Gastroesophageal sphincter (tissue), 4 donors: ENCODE measurements at regions not wholly inside any gene's neighbourhood (a gene's known extent, or its start where the extent isn't known, plus 50 kb on each side); places are given as distances from the start of the nearest gene placed in this dataset.

Experiments
- ATAC-seq: fragments of 150-250 bp; one replicate; pipeline ENCODE4 v1.9.1; 2016; ENCODE audit warnings: mild to moderate bottlenecking, moderate library complexity
- H3K27ac ChIP-seq, 4 donors: fragments of 200-600 bp; sonication (generic) in 3 of 4; 1 replicate in 3 of 4; 2 replicates in 1 of 4; pipeline ENCODE4 v1.5.1; 2016 to 2019
- H3K27me3 ChIP-seq: fragments of 200-600 bp; sonication (generic); one replicate; pipeline ENCODE4 v1.5.1; 2019
- H3K36me3 ChIP-seq, 2 donors: fragments of 200-600 bp; sonication (generic); one replicate each; pipeline ENCODE4 v1.5.1; 2019; ENCODE audit warnings: control low read depth in 1 of 2
- H3K4me1 ChIP-seq, 3 donors: fragments of 200-600 bp; sonication (generic); 1 replicate in 2 of 3; 2 replicates in 1 of 3; pipeline ENCODE4 v1.5.1; 2016 to 2019; ENCODE audit warnings: control low read depth in 2 of 3
- H3K4me3 ChIP-seq, 2 donors: fragments of 200-600 bp; sonication (generic); one replicate each; pipeline ENCODE4 v1.5.1; 2019; ENCODE audit warnings: mild to moderate bottlenecking in 1 of 2, moderate library complexity in 1 of 2
- H3K9me3 ChIP-seq, 3 donors: fragments of 200-600 bp; sonication (generic); one replicate each; pipeline ENCODE4 v1.5.1; 2017 to 2019; ENCODE audit warnings: control low read depth in 2 of 3
- CTCF ChIP-seq, 4 experiments: fragments of 200-600 bp in 2 of 4; fragments of 450-650 bp in 2 of 4; sonication (generic) in 1 of 4; IDR thresholded peaks; one replicate each; pipeline ENCODE4 v1.5.1; 2017 to 2019; ENCODE audit warnings: antibody characterized with exemption in 4 of 4, mild to moderate bottlenecking in 2 of 4, moderate library complexity in 2 of 4
- EP300 ChIP-seq: sonication (generic); formaldehyde crosslinking; IDR thresholded peaks from one replicate; pipeline ENCODE4 v1.6.1; 2017; ENCODE audit warnings: antibody characterized with exemption, mild to moderate bottlenecking
- POLR2A ChIP-seq, 2 donors: fragments of 450-650 bp; IDR thresholded peaks; one replicate each; pipeline ENCODE4 v1.6.1; 2017; ENCODE audit warnings: antibody characterized with exemption in 2 of 2, mild to moderate bottlenecking in 2 of 2, moderate library complexity in 1 of 2
- POLR2AphosphoS5 ChIP-seq: sonication (generic); formaldehyde crosslinking; IDR thresholded peaks from one replicate; pipeline ENCODE4 v1.6.1; 2017; ENCODE audit warnings: antibody characterized with exemption
- WGBS, 2 donors: methylation state at CpG; one replicate each; pipeline ENCODE4 v1.1.5; 2018; ENCODE audit warnings: low coverage in 1 of 2; 5-methylcytosine and 5-hydroxymethylcytosine counted together

- Histone ChIP-seq H3K27ac (peak overlapping the region in 2 of 4 donors; percentile 2 to 14), H3K36me3 (no peaks in the 10 kb centered on the region), H3K27me3 (no peaks in the 10 kb centered on the region), H3K9me3 (no peaks in the 10 kb centered on the region), H3K4me3 (no peak overlapping the region), H3K4me1 (peaks cover 0 to 12% (median 0%) of the 10 kb centered on the region in 3 donors)
- WGBS, 2 donors = 13 to 32% methylated on average over 2 to 4 of the region's 4 CpGs
- ATAC-seq = no peak
- TF ChIP-seq POLR2A (IDR thresholded peaks at IDR 0.05) (no peak), EP300 (no peak)
Observed at GRCh38 chr5:61245486-61245885, 83.2 kb upstream of the SMIM15 start.

DNA sequence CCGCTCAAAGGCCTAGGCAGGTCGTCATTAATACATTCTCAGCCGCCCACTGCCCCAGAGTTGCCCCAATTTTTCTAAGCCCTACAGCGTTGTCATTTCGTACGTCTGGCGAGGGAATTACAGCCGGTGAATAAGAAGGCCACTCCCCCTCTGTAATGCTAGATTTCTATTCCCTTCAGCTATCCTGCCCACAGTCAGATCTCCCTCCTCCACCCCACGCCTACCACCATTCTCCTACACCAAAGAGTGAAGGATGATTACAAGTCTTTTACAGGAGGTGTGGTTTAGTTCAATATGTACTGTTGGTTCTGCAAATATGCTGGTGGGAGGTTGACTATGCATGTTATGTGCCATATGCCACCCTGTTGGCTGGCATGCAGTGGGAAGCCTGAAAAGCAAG, 83.7 kb upstream of the SMIM15 start:
- no peaks in the 10 kb centered on the region for H3K9me3 ChIP-seq
- TF ChIP-seq POLR2A (IDR thresholded peaks at IDR 0.05) (no peak), POLR2AphosphoS5 (no peak), EP300 (no peak), CTCF (IDR thresholded peaks at IDR 0.05) (no peak)

DNA sequence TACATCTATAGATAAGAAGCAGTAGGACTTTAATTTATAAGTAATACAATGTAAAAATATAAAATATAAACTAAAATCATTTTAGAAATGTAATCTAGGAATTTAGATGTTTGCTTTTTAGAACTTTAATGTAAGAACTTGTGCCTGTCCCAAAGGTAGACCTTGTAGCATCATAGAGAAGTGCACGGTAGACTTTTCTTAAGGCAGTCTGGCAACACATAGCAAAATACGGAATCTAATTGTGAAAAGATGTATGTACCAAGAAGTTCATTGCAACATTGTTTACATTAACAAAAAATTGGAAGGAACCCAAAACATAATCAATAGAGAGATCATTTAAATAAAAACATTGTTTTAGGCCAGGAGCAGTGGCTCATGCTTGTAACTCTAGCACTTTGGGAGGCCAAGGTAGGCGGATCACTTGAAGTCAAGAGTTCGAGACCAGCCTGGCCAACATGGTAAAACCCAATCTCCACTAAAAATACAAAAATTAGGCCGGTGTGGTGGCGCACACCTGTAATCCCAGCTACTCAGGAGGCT, 84.6 kb upstream of the SMIM15 start:
- H3K4me3 ChIP-seq = no peak overlapping the region
- no peaks in the 10 kb centered on the region for H3K36me3 ChIP-seq
- ATAC-seq = no peak
- H3K4me1 ChIP-seq = peaks cover 0 to 12% (median 0%) of the 10 kb centered on the region in 3 donors
- 95 to 96% methylated on average over 3 to 5 of the region's 6 CpGs for WGBS, 2 donors
- no peaks in the 10 kb centered on the region for H3K9me3 ChIP-seq
- TF ChIP-seq POLR2A (IDR thresholded peaks at IDR 0.05) (no peak), EP300 (no peak), CTCF (IDR thresholded peaks at IDR 0.05) (no peak), POLR2AphosphoS5 (no peak)
- no peaks in the 10 kb centered on the region for H3K27me3 ChIP-seq
- no peak overlapping the region for H3K27ac ChIP-seq

More for the DNA sequence above, 83.7 kb upstream of the SMIM15 start:
- Histone ChIP-seq H3K27me3 (no peaks in the 10 kb centered on the region), H3K27ac (peak overlapping the region in 2 of 4 donors; percentile 2 to 14), H3K4me1 (peaks cover 0 to 12% (median 0%) of the 10 kb centered on the region in 3 donors), H3K4me3 (no peak overlapping the region), H3K36me3 (no peaks in the 10 kb centered on the region)
- no peak for ATAC-seq
- 51 to 65% methylated on average over 9 of the region's 9 CpGs for WGBS, 2 donors

GRCh38 chr5:61251874-61252642, 80.0 kb upstream of the ZSWIM6 start:
- Histone ChIP-seq H3K27me3 (no peaks in the 10 kb centered on the region), H3K9me3 (no peaks in the 10 kb centered on the region), H3K4me3 (no peak overlapping the region), H3K36me3 (no peaks in the 10 kb centered on the region), H3K4me1 (no peaks in the 10 kb centered on the region), H3K27ac (no peak overlapping the region)
- ATAC-seq = no peak
- TF ChIP-seq POLR2A (IDR thresholded peaks at IDR 0.05) (no peak), POLR2AphosphoS5 (no peak), EP300 (no peak), CTCF (IDR thresholded peaks at IDR 0.05) (no peak)
- WGBS, 2 donors = 78 to 92% methylated on average over 7 to 10 of the region's 11 CpGs

- Histone ChIP-seq H3K4me3 (no peak overlapping the region), H3K9me3 (no peaks in the 10 kb centered on the region), H3K36me3 (no peaks in the 10 kb centered on the region), H3K4me1 (no peaks in the 10 kb centered on the region), H3K27ac (peak overlapping the region in 1 of 4 donors; percentile 11), H3K27me3 (no peaks in the 10 kb centered on the region)
- no peak for TF ChIP-seq POLR2A (IDR thresholded peaks at IDR 0.05)
- TF ChIP-seq CTCF (IDR thresholded peaks at IDR 0.05) = no peak
- no peak for TF ChIP-seq POLR2AphosphoS5
- TF ChIP-seq EP300 = no peak
- no peak for ATAC-seq
- WGBS, 2 donors = 82% methylated on average over 6 of the region's 7 CpGs; no CpG with 5 or more reads in 1 of the 2 donors
Observed at GRCh38 chr5:61252643-61252925, 79.5 kb upstream of the ZSWIM6 start.
